Renal pelvis (tissue), 1 donor: ENCODE measurements at regions not wholly inside any gene's neighbourhood (a gene's known extent, or its start where the extent isn't known, plus 50 kb on each side); places are given as distances from the start of the nearest gene placed in this dataset.

ENCODE experiments used
- DNase-seq: peaks from one replicate; pipeline ENCODE4 v3.0.0-alpha.2; 2013

DNA sequence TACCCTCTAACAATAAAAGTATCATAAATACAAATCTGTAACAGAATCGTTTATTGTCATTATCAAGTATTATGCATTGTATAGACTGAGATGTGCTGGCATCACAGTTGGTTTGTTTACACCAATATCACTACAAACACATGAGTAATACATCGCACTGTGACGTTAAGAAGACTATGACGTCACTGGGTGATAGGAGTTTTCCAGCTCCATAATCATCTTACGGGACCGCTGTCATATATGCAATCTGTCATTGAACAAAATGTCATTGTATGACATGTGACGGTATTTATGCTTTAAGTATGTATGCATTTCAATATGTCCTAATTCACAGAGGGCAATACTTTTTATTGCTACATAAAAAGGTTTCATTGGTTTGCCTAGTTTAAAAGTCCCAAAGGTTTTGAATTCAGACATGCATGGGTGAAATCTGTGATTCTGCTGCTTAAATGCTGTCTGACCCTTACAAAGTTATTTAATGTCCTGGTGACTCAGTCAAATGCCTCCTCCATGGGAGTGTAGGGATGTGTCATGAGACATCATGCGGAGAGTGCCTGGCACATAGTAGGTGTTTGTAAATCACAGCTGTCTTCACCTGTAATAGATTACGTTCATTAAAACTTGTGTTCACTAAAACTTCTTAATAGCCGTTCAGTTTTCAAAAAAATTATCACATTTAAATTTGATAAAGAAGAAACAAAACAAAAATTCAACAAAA, 160.7 kb upstream of the PDE10A start:
- no peak for DNase-seq

DNA sequence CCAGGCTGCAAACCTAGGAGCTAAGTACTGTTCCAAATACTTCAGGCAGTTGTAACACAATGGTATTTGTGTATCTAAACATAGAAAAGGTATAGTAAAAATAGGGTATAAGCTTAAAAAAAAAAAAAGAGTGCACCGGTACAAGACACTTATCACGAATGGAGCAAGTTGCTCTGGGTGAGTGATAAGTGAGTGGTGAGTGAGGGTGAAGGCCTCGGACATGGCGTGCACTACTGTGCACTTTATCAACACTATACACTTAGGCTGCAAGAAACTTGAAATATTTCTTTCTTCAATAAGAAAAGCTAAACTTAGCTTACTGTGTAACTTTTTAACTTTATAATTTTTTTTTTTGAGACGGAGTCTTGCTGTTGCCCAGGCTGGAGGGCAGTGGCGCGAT, 159.5 kb upstream of the PDE10A start:
- no peak for DNase-seq

DNA sequence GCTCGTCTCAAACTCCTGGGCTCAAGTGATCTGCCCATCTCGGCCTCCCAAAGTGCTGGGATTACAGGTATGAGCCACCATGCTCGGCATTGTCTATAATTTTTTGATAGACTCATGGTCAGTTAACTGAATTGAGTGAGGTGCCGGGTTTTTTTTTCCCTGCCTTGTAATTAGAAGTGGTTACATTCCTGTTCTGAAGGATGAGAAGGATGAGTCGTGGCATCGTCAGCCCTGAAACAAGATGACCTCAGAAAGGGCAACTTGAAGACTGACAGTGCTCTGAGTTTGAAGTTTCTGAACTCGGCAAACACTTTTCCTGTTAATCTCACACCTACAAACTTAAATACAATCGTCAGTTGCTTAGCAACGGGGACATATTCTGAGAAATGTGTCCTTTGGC, 158.7 kb upstream of the PDE10A start:
- DNase-seq, result no peak

DNA sequence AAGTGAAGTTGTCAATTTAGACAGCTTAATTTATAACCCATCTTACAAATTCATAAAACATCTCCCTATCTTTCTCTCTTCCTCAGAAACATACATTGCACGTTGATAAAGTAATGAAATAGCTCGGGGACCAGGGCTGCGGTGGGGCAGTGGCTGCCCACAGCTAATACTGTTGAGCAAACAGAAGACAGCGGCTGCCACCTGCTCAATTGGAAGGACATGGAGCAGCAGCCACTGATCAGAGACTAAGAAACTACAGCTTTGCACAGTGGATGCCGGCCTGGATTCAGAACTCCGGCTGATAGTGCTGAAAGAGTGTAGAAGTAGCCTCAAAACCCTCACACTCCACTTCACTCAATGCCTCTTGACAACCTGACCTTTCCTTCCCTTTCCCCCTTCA, 157.9 kb upstream of the PDE10A start:
- no peak for DNase-seq

DNA sequence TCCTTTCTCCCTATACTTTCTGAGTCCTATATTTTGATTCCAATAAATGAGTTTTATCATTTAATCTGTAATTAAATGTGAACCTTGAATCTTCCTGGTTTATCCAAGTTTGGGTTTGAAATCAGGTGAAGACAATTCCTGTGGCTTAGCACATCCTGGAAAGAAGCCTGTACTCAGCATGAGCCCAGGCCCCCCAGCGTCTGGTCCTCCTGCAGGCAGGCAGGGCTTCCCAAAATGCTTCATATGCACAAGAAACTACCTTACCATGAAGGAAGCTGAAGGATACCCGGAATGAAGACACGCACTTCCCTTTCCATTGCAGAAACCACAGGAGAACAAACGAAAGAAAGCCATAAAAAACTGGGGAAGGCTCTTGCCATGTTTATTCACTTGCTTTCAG, 157.4 kb upstream of the PDE10A start:
- DNase-seq, result no peak

DNA sequence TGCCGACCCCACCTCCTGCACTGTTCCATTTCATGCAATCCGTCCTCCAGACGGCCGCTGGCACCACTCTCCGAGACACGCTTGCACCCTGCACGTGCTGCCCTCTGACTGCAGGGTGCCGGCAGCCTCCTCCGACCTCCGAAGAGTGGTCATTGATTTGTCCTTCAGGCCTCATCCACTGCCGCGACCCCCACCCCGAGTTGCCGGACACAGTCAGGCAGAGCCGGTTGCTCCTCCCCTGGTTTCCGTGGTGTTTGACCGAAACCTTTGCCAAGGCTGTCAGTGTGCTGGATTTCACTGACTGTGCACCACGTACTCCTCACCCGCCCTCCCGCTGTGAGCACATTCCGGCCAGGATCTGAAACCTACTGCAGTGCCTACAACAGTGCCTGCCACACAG, 156.4 kb upstream of the PDE10A start:
- DNase-seq, result no peak

DNA sequence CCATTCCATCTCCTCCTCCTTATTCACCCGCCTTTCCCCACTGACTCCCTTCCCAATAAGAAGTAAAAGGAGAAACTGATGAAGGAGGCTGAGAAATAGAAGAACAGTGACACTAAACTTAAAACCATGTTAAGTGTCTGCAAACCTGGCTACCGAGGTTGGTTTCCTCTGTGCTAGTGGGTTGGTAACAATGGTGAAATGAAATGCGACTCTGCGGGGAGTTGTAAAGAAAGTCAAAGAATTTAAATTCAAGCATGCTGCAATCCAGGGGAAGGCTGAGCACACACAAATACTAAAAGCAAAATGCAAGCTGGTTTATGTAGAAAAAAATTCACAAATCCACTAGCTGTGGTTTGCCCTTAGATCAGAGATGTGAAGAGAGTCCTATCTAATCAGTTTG, 155.2 kb upstream of the PDE10A start:
- DNase-seq, result no peak

DNA sequence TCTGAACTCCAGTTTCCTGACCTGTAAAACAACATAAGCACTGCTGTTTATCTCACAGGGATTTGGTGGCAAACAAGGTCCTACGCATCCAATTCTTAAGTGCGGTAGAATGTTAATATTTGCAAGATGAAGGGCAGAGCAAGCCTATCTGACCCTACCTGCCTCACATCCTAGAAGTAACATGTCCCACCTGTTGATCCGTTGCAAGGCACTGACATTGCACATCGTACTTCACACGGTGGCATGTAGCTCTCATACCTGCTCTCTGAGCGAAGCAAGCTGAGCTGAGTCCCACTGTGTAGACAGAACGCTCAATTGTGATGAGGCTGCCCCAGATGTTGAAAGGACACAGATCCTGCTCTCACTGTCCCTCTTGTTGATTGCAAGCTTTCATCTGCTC, 154.7 kb upstream of the PDE10A start:
- no peak for DNase-seq

DNA sequence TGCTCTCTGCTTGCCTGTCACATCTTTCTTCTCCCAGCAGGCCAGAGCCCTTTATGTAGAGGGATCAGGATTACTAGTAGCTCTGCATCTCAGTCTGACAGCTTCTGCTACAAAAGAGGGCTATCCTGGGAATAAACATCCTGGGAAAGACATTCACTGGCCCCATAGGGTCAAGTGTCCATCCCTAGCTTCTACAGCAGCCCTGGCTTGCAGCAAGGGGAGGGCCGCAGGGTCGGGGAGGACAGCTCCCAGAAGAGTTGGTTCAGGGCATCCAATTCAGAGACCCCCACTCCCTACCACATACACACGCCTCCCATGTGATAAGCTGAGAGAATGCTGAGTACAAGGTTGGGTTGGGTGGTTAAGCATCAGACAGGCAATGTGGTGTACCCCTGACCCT, 154.1 kb upstream of the PDE10A start:
- no peak for DNase-seq

DNA sequence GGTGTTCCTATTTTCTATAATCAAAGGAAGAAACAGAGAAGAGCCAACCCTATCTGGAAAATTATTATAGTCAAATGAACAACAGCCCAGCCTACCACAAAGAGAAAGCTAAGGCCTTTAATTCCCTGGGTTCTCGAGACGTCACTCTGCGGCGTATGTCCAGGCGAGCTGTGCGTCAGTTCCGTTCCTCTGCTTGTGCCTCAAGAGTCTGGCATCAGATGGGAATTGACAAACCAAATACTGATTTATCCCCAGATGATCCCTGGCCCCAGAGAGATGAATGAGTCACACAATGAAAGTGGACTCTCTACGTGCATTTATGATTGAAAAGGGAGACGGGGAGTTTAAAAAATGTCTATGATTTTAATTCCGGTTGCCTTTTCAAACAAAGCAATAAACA, 151.6 kb upstream of the PDE10A start:
- DNase-seq, result no peak

DNA sequence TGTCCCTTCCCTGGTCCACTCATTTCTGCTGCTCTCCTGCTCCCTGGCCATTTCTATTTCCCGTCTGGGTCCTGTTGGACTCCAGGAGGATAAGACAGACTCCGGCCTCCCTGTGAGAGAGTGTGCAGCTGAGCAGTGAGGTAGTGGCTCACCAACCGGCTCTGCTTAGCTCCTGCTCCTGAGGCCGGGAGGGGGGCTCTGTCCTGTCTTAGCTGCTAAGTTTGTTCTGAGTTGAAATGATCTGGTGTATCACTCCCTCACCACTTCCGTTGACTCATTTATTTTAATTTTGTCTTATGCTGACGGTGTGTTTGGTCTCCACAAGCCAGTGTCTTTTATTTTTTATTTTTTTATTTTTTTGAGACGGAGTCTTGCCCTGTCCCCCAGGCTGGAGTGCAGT, 148.5 kb upstream of the PDE10A start:
- DNase-seq, result no peak

DNA sequence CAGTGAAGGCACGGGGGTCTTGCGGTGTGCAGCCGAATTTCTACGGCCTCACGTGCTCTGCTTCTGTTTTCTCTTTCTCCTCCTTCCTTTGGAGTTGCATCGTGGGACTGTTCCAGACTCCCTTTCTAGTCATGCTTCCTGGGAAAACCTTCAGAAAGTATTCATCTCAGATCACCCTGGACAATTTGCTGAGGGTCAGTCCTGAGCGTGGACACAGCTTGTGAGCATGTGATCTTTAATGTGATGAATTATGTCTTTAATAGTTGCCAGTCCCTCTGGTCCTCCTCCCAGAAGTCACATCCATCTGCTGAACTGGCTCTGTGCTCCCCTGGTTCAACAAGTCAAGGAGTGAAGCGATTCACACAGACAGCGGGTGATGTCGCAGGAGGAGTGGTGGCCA, 145.0 kb upstream of the PDE10A start:
- no peak for DNase-seq

DNA sequence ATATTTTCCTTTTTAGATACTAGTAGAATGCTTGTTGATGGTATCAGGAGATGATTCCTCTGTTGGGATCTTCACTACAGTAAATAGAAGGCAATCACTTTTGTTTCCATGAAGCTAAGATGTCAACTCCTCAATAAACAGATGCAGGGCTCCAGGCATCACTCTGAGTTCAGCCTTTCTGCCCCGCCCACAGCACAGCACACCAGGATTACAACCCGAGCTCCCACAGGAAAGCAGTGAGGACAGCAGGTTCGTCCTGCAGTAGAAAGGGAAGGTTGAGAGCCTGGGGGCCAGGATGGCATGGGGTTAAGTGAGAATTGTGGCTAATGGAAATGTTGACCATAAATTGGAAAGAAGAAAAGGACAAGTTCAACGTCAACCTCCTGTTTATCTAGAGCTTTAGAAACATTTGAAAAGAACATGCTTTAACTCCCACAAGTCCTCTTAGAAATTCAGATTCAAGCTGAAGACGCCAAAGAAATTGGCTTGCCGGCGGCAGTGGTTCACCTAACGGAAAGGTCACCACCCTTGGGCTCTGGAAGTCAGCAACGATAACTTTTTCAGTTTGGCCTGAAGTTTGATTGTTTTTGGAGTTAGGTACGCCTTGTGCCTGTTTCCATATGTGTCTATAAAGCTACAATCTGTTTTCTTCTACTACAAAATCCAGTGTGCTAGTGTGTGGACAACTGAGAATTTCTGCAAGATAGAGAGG, 144.4 kb upstream of the PDE10A start:
- DNase-seq, result no peak

DNA sequence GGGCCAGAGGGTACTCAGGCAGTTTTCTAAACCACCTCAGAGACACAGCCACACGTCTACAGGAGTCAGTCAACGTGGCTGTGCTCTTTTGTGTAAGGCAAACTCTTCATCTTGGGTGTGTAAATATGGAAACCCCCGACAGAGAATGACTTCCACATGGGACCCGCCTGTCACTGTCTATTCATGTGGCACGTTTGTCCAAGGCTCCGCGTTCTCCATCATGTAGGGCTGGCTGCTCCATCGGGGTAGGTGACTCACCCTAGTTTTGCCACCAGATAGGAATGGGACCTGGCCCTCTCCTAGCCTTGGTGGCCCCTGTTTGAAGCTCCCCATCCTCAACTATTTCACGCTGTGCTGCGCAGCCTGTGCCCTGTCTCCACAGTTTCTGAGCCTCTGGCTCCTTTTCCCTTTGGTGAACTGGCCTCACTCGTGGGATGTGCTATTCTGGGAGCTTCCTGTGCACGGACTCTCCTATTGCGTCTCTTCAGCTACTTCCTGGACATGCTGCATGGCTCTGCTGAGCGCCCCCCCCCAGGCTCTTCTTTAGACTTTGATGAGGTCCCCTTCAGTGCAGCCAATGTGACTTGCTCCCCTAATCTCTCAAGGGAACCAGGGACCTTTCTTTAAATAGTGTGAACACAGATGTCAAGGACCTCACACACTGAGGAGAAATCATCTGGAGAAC, 143.2 kb upstream of the PDE10A start:
- no peak for DNase-seq

DNA sequence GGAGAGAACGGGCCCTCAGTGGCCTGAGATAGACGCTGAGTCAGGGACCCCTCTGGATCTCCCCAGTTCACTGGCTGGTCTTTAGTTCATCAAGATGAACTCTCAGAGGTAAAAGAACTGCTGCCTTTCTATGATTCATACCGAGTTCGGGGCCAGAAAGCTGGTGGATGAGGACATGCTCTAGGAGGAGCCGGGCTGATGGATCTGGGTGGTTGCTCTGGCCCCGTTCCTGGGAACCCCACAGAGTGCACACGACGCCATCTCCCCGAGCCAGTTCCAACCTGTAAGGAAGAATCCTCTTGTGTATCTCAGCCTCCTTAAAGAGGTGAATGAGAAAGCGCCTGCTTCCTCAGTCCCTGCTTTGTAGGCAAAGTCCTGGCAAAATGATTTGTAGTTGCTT, 142.6 kb upstream of the PDE10A start:
- no peak for DNase-seq

DNA sequence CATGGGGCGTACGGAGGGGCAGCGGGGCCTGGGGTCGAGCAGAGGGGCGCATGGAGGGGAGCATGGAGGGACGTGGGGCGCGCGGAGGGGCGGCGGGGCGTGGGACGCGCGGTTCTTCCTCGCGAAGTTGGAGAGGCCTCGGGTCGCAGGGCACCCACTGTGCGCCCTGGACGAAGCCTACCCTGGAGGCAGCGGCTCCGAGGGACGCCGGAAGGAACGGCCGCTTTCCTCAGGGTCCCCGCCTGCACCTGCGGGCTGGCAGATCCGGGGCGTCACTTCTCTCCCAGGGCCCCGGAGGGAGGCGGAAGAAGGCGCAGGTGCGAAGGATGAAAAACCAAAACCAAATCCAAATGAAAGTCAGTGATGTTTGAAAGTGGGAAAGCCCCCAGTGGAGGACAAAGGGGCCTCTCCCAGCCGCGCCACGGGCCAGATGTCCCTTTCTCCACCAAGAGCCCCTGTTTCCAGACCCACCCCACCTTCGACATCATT, 142.1 kb upstream of the PDE10A start:
- DNase-seq, result no peak

DNA sequence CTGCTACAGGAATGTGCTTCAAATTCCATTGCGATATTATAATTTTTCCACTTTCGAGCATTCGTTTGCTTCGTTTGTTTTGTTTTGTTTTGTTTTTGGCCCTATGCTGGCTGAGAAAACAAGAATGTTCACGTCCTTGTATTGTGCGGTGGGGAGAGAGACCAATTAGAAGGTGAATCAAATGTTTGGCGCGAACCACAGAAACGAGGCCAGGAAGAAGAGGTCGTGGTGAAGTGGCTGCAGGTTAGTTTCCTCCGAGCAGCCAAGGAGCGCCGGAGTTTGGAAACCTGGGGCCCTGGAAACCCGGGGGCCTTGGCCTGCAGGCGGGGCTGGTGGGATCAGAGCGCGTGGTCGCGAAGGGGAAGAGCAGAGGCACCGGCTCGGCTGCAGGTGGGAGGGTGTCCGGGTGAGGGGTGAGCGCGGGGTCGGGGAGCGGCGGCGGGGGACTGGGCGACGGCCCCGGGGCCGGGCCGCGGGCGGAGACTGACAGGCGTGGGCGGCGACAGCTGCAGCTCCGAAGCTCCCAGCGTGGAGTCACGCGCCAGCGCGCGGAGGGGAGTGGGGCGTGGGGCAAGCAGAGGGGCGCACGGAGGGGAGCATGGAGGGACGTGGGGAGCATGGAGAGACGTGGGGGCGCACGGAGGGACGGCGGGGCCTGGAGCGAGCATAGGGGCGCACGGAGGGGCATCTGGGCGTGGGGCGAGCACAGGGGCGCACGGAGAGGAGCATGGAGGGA, 141.5 kb upstream of the PDE10A start:
- DNase-seq, result no peak

DNA sequence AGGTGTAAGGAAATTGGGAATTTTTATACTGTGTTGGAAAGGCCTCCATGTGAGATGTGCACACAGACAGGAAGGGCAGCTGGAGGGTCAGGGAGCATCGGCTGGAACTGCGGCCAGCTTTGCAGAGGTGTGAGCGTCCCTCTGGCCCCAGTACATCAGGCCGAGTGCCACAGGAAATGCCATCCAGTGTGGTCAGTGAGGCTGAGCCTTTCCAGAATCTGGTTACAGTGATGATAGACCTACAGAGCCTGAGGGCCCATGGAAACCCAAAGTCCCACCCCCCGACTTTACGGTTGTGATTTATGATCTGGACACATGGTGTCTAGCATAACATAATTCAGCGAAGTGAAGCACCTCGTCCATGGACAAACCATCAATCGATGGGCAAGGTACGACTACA, 137.3 kb upstream of the PDE10A start:
- DNase-seq, result no peak

DNA sequence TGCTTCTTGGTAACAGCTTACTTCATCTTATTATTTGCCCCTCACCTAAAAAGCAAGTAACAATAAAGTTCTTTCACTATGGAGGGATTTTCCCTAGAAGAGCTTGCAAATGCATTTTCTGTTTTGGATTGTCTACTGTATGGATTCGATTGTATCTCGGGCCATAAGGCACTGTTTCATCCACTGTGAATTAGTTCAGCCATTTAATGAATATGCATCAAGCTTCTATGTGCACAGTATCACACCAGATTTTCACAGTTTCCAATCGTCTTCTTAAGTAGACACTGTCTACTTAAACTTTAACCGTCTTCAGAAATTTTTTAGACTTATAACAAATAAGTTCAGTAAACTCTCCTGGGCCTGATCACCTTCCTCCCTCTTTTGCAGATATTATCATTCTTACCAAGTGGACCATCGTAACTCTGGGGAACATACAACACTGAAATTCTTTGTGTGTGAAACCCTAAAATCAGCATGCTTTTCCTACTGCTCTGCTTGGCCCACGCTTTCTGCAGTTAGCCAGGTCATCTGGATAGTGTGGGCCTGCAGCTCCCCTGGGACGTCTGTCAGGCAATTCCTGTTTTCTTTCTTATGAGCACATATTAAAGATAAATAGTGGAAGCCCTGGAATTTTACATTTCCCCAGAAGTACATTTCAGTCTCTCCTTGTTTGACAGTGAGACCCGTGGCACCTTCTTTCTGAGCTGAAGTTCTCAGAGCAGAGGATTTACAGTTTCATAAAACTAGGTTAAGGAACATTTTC, 136.5 kb upstream of the PDE10A start:
- no peak for DNase-seq

DNA sequence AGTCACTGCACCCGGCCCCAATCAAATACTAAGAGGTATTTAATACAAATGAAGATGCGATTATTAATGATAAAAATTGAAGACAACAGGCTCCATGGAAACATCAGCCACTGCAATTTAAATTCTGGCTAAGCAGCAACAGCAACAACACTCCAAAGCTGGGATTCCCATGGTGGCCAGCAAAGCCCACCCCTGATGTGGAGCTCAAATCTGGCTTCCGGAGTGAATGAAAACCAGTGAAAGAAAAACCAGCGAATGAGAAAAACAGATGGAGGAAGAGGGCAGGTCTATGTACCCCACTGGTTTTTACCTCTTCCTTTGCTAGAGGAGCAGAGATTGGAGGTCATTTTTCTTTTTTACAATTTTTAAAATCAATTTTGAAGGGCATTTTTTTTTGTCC, 135.9 kb upstream of the PDE10A start:
- no peak for DNase-seq

DNA sequence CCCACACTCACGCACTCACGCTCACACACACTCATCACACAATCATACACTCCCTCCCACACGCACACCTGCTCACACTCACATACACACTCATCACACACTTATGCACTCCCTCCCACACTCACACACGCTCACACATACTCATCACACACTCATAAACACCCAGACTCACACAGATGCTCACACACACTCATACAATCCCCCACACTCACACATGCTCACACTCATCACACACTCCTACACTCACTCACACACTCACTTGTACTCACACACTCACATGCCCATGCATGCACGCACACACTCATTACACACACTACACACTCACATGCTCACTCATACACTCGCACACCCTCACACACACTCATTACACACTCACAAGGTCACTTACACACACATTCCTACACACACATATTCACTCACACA, 131.1 kb upstream of the PDE10A start:
- no peak for DNase-seq
